ENCODE measurements at regions not wholly inside any gene's neighbourhood (a gene's known extent, or its start where the extent isn't known, plus 50 kb on each side); places are given as distances from the start of the nearest gene placed in this dataset.

DNA sequence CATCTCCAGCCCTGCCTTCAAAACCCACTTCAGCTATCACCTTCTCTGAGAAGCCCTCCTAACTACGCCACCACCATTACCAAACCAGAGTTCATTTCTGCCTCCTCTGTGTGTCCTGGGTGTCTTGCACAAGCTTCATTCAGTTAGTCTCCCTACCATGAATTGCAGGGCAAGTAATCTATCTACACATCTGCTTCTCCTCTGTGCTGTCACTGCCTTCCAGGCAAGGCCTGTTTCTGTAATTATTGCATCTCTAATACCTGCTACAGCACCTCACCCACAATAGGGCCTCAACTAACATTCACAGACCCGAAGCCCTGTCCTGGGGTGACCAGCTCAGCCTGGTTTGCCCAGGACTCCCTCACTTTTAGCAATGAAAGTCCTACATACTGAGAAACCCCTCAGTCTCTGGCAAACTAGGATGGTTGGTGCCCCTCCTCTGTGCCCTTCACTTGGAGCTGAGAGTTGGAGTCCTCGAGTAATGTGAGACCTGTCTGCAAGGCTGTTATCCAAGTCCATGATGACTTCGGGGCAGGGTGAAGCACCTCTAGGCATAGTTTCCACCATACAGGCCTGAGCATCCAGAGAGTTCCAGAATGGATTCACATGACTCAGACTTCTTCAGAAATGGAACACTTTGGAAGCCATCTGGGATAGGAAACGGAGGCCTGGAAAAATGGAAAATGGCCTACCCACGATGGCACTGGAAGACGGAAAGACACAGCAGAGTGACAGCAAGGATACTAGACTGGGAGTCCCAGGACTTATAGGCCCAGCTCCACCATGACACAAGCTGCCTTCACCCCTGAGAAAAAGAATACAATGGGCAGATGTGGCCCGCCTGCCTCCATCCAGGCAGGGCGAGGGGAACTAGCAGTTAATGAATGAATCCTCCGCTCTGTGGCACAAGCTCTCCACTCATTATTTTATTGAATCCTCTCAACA lies 269.3 kb downstream of the BUD13 start:
- no peak for DNase-seq

DNA sequence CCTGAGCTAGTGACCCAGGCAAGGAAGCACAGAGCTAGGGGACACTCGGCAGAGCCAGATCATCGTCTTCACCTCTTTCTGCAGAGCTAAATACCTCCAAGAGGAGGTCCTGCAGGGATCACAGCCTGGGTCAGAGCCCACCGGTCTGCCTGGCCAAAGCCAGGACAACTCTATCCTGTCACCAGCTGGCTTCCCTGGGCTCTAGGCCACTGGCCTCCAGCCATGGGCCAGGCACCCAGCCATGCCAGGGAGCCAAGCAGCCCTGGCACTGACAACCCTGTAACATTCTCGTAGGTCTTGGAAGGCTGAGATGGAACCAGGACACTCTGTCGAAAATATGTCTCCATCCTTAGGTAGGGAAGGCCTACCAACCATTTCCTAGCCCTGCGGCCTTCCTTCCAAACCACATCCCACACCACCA lies 270.1 kb downstream of the BUD13 start:
- no peak for DNase-seq

DNA sequence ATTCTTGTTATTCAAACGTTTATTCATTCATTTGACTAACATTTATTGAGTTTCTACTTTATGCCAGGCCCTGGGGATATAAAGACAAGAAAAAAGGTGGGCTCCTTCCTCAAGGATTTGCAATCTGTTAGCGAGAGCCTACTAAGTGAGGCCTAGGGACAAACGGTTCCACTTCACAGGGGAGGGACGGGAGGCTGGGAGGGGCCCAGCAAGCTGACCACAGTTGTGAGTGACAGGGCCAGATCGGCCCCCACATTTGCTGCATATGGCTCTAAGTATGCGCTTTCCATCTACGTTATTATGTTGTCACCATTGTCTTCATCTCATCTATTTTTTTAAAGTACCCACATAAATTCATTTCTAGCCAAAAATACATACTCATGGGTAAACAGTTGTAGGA lies 271.1 kb downstream of the BUD13 start:
- DNase-seq, result no peak

DNA sequence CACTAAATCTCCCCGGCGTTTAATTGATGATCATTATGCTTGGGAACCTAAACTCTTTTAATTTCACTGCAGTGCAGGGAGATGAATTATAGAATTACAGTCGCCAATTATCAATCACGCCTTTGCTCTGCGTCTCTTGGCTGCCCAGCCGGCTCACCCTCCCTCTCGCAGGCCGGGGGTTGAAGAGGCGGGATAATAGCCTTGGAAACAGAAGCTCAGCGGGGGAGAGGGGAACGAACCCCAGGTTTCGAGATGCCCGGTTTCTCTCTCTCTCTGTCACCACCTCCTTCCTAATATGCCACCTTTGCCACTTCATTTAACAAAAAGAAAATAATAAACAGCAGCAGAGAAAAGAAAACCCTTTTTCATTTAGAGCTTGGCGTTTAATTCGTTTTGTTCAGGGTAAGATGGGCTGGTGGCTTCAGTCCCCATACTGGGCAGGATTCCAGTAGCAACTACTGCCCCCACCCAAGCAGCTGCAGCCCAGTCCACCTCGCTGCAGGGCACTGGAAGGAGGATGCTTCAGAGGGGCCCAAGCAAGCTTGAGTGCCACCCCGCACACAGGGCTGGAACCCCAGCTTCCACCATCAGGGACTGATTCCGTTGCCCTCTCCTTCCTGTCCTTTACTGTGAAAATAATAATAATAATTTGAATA lies 271.7 kb downstream of the BUD13 start:
- DNase-seq, result no peak

DNA sequence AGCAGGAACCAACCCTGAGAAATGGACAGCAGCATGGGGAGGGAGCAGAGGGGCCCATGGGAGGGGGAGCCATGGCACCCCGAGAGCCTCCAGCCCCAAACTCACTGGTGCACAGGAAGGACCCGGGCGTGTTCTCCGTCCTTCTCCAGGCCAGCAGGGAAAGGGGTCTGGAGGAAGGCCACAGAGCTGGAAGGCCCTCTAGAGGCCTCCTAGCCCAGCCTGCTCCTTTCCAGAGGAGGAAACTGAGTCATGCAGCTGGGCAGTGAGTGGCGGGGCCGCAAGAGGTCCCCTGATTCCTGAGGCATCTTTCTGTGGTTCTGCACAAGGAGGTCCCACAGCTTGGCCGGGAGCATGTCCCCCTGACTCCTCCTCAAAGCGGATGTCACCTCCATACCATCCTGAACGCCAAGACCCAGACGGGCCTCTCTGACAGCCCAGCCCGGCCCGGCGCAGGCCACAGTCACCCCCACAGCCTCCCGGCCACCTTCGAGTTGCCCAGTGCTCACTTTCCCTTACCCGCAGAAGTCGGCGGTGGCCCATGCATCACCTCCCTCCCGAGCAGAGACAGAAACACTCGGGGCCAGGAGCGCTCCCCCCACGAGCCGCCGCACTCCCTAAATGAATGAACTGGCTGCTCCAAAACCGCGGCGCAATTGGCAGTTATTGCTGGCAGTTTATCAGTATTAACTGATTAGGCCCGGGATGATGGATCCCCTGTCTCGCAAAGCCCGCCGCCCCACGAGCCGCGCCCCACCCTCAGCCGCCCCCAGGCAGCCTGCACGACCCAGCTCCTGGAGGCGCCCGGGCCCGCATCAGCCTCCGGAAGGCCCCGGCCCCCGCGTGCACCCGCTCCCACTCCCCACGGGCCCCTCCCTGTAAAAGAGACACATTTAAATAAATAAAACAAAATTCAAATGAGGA lies 272.5 kb downstream of the BUD13 start:
- no peak for DNase-seq

DNA sequence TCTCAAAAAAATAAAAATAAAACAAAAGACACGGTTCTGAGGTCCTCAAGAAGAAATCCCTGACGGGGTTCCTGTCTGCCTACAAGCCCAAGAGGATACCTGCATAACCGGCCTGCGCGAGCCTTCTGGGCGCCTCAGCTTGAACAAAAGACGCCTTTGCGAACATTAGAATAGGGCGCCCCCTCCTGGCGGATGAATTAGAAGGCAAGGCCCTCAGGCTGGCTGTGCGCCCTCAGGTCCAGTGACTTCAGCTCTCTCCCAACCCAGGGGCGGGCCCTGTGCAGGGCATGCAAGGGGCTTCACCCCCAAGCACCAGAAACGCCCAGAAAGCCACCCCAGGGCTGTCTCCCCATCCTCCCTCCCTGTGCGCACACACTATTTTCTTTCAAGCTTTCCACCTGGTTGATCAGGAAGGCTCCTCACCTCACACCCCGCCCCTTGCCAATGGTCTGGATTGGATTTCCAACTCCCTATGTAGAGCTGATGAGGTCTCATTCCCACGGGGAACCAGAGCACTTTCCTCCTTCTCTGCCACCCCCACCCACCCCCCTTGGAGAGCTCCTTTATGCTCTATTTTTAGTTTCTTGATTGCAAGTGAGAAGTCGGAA lies 273.3 kb downstream of the BUD13 start:
- DNase-seq, result no peak

DNA sequence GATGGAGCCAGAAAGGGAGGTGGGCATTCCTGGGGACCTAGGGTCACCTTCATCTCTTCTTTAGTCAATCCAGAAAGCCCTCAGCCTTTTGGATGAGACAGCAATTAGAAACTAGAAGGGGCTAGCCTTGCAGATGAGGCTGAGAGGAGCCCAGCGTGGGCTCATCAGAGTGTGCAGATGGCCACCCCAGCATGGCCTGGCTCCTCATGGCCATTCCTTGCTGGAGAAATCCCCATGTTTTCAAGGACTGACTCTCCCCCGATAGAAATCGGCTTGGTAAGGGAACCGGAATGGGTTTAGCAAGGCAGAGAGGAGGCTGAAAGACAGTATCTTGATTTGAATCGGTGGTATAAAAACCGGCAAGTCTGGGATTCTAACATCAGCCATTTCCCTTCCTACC lies 274.6 kb downstream of the BUD13 start:
- DNase-seq, result no peak

DNA sequence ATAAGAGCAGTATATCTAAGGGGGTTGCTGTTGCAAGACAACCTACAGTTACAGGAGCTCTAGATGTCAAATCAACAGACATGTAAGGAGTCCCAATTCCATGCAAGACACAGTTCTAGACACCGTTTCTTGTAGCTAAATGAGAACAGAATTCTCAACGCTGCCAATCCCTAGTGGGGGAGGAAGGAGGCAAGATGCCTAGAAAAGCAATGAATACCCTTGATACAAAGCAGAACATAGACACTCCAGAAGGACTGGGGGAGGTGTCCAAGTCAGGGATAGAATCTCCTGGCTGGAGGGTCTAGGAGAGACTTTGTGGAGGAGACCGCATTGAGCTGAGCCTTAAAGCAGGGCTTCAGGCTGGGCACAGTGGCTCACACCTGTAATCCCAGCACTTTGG lies 280.2 kb downstream of the BUD13 start:
- DNase-seq, result no peak

DNA sequence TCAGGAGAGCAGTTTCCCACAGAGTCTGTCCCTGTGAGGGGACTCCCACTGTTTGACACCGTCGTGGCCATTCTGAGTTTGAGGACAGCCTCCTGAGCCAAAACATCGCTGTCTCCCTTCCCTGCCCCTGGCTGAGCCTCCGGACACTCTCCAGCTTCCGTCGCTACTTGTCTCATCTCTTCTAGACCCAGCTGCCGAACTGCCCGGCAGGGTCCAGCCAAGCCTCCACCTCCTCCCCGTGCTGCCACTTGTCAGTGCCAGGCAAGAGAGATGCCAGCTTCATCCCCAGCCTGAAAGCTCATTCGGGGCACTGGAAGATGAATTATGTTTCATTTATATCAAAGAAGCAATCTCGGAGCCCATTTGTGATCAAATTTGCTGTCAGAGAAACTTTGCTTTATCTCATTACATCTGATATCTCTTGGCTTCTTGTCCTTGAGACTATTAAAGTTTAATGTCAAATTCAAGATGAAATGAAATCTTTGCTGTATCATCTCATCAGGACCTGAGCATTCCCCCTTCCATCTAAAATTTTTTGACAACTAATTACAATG lies 283.9 kb downstream of the BUD13 start:
- DNase-seq, result no peak

DNA sequence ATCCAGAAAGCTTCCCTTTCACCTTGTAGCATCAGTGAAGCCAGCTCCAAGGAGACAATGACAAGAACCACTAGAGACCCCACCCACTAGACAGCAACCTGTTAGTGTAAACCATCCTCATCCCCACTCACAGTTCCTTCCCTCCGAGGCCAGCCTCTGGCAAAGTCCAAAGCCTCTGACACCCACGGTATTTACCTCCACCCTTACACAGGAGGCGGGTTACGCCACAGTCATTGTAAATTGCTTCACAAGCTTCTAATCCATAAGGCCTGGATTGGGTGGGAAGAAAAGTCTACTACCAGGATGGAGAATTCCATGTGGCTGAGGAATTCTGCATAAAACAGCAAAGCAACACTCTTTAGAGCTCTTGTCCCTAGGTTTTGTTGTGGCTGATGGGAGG lies 287.4 kb downstream of the BUD13 start:
- DNase-seq, result no peak

DNA sequence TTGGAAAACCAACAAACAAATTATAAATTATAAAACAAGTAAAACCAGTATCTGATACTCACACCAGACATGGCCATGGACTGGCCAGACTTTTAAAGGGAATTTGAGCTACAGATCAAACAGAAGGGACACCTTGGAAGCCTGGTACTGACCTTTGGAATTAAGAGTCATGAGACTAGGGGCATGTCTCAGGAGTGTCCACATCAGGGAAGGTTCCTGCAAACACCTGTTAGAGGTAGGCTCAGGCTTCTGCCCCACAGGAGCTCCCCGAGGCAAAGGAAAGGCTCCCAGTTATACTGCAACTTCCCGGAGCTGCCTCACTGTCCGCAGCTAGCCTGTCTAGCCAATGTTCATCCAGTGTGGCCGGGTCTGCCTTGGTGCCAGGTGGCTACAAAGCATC lies 290.1 kb downstream of the BUD13 start:
- DNase-seq, result no peak

DNA sequence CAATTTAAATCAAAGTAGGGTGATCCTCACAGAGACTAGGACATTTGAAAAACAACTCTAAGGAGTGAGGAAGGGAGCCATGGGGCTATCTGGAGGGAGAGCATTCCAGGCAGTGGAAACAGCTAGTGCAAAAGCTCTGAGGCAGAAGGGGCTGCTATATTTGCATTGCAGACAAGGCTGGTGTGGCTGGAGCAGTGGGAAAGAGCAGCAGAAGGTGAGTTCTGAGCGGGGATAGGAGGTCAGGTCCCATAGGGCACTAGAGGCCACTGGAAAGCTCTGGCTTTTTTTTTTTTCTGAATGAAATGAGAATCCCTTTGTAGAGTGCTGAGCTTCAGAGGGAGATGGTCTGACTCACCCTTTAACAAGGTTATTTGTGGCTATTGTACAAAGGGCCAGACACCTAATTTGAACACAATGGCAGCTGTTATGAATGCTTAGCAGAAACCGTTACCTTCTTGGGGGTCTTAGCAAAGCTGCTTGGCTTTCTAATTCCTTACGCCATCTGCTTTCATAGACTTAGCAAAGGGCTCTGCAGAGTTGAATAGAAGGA lies 291.6 kb downstream of the BUD13 start:
- DNase-seq, result no peak

DNA sequence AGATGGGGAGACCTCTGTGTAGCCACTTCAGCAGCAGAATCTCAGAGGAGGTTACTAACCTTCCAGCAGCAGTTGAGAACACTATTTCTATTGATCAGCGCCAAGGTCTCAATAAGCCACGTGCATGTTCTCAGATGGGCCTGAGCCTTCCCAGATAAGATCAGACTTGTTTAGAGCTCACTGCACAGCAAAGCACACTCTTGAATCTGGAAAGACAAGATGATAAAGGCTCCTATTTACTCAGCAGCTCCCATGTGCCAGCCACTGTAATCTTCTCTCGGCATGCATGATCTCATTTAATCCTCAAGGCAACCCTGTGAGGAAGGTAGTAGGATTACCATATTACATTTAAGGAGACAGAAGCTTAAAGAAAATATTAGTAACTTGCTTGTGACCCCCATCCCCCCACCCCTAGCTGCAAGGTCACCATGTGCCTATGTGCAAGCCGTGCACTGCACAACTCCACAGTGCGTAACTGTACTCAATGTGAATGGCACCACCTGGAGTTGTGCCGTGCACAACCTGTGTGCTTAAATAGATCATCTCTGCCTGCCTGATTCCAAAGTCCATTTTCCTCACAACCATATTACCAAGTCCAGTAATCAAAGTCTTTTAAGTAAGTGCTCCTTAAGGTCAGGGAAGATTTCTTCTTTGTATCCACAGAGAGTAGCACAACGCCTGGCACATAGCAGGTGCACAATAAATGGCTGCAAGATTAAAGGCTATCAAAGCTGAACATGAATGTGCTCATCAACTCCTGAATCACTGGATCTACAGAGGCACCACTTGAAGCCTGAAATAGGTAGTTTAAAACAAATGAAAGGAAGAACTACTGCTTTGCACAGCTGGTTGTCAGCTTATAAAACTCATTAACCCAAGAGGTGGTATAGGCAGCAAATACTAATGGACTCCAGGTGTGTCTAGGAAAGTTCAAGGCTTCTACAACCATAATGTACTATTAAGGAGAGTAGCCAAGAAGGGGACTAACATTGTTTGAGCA lies 293.8 kb downstream of the BUD13 start:
- no peak for DNase-seq

DNA sequence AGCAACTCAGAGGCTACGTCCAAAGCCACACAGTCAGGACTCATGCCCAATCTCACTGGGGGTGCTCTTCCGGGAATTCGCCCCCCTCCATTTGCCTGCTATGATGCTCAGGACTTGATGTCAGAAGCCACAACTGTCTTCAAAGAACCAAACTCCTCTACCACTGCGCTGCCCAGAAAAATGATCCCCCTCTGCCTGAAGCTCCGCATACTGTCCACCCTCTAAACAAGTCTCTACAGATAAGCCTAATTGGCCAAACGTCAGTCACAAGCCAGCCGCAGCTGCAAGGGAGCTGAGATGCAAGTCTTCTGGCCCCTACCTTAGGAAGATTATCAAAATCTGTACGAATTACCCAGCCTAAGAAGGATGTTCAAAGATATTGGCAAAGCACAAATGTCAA lies 294.6 kb downstream of the BUD13 start:
- no peak for DNase-seq

DNA sequence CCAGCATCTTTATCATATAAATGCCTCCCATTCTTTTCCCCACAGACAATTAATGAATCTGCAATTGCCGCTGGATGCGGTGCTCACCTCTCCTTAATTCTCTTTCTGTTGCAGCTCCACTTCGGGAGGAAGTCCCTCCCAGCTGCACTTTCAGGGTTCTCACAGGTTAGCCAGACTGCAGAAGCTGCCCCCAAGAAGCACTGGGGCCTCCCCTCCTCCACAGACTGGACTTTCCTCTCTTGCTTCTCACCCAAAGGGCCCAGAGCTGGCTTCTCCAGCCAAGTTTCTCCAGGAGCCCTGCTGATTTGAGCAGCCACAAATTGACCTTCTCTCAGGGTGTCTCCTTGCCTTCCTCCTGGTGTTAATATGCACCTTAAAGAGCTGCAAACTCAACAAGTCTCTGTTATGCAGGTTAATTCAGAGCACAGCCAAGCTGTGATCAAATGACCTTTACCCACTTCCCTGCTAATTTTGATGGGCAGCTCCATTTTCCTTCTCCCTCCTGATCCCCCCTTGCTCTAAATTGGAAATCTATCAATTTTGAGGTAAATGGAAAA lies 298.9 kb downstream of the BUD13 start:
- no peak for DNase-seq

DNA sequence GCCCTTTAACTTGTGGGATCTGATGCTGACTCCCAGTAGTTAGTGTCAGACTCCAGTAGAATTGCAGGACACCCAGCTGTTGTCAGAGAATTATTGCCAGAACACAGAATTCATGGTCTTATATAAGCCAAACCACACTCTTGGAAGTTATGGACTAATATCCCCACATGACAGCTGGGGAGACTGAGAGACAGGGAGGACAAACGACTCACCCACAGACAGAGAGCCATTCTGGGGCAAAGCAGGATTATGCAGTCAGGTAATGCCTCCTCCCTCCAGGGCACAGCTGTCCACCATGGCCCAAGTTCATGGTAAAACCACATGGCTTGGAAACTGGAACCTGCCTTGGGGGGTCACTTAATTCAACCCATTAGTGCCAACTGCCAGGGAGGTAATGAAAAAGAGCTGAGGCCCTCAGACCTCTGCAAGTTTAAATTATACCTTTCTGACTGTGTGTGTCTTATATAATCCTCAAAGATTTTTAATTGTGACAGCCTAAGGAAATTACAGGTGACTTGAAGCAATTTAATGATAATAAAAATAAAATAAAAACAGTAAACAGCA lies 299.5 kb downstream of the BUD13 start:
- DNase-seq, result no peak

DNA sequence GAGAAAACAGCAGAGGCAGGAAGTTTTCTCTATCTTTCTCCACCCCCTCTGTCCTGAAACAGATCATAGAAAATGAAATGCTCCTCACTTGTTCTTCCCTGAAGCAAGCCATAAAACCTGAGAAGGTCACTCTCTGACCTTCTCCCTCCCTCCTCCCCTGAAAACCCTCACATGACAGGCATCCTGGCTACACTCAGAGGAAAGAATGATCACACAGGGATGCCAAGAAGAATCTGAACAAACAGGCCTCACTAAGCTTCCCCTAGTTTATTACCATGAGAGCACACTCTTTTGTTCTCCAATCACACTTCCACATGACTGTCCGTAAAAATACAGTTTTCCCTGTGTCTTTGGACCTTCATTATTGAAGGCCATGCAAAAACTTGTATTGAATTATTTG lies 300.1 kb downstream of the BUD13 start:
- DNase-seq, result no peak

DNA sequence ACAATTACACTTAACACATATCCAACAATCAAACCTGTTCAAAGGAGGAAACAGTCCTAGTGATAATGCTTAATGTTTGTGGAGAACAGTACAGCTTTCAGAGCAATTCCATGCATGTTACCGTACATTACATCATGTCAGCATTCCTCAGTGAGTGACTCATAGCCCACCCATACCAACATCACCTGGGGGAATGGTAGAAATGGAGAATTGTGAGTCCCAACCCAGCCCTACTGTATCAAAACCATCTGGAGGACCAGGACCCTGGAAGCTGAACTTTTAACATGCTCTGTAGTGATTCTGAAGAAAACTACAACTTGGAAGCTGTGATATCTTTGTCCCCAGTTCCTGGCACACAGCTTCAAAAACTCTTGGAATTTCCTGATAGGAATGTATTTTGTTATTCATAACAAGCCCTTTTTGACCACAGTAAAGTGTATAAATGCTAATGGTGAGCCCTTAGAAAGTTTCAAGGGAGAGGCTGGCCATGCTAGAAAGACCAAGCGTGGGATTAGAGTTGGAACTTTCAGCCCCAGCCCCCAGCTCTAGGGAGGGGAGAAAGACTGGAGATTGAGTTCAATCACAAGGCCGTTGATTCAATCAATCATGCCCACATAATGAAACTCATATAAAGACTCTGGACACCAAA lies 301.1 kb downstream of the BUD13 start:
- no peak for DNase-seq

DNA sequence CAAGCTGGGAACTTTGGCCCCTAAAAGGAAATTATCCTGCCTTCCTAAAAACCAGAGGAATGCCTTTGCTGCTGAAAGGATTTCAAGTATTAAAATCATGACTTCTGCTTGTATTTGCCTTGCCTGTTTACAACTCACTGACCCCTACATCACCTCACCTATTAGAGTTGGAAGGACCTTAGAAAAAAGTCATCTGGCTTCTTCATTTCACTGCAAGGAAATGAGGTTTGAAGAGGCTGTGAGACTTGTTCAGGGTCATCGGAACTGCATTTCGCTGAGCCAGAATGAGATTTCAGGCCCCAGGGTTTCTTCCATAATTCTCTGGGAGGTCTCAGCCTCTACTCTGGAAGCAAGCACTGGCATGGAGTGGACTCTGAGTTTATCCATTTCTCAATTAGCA lies 304.1 kb downstream of the BUD13 start:
- no peak for DNase-seq

DNA sequence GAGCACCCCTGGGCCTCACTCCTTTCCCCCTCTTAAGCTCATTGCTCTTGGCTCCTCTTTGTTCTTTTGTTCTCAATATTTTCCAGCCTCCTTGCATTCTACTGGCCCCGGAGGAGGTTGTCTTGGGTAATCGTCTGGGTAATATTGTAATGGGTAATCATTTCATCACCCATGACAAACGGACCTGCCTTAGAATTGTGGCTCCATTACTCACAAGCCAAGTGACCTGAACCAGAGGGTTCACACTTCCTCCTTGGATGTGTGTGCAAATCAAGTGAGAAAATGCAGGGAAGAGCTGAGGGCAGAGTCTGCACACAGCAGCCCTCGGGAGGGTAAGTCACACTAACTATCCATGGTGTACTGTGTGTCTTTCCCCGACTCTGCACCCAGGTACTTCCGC lies 305.0 kb downstream of the BUD13 start:
- DNase-seq, result no peak

Data from HCEC 1CT (cell line).